ENCODE measurements at regions not wholly inside any gene's neighbourhood (a gene's known extent, or its start where the extent isn't known, plus 50 kb on each side); places are given as distances from the start of the nearest gene placed in this dataset.

- TF ChIP-seq CTCF (IDR thresholded peaks at IDR 0.05; ENCODE audit: low read length), result no peak
- TF ChIP-seq EZH2 (IDR thresholded peaks at IDR 0.05; ENCODE audit: borderline replicate concordance, low read length), result no peak
Observed at GRCh38 chr9:97779608-97780007, 73.4 kb upstream of the FOXE1 start.
